Gastrocnemius medialis (tissue), 4 donors: ENCODE measurements at regions not wholly inside any gene's neighbourhood (a gene's known extent, or its start where the extent isn't known, plus 50 kb on each side); places are given as distances from the start of the nearest gene placed in this dataset.

ENCODE experiments used
- CTCF ChIP-seq, 5 experiments: fragments of 450-650 bp in 3 of 5; fragments of 200-600 bp in 2 of 5; sonication (generic) in 2 of 5; IDR thresholded peaks in 4 of 5; conservative IDR thresholded peaks in 1 of 5; 1 replicate in 4 of 5; 2 replicates in 1 of 5; pipeline ENCODE4 v1.5.1; 2016 to 2019; ENCODE audit warnings: antibody characterized with exemption in 5 of 5, mild to moderate bottlenecking in 3 of 5, moderate library complexity in 3 of 5
- POLR2A ChIP-seq, 2 donors: fragments of 450-650 bp; IDR thresholded peaks; one replicate each; pipeline ENCODE4 v1.6.1; 2017; ENCODE audit warnings: antibody characterized with exemption in 2 of 2, mild to moderate bottlenecking in 2 of 2, moderate library complexity in 2 of 2

GRCh38 chr21:33993286-33994231, 78.0 kb upstream of the ATP5PO start:
- TF ChIP-seq POLR2A (IDR thresholded peaks at IDR 0.05) (no peak), CTCF (IDR thresholded peaks at IDR 0.05 in 4 of 5, conservative IDR thresholded peaks at IDR 0.05 in 1 of 5) (no peak)
